ENCODE measurements at regions not wholly inside any gene's neighbourhood (a gene's known extent, or its start where the extent isn't known, plus 50 kb on each side); places are given as distances from the start of the nearest gene placed in this dataset.
"Not testable (repeated sequence)": the region's sequence is repeated elsewhere in the genome, so short reads cannot be mapped to it uniquely, and the experiment has no call there.

- DNase-seq = no peak
Observed at GRCh38 chr2:16228471-16228870, 288.1 kb downstream of the MYCN start.

DNA sequence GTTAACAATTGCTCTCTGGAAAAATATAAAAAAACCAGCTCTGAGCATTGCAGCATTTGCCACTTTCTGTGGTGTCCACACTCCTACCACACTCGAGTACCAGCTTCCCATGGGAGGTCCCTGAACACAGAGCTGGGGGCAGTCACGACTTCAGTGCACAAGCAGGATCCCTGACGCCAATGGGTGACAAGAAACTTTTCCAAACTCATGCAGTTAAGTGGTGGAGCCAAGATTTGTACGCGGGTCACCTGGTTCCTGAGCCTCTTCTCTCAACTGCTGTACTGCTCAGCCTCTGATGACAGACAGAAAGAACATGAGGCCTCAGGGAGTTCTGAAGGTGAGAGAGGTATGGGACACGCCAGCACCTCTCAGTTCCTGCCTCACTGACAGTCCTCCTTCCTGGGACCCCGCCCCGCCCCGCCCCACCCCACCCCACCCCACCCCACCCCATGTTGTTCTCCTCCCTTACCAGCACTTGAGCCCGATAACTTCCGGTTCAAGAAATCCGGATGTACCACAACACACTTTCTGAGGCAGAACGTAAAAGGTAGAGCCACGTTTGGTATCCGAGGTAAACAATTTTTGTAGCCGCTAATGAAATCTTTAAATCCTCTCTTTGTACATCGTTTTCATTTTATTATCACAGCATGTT is 287.6 kb downstream of the MYCN start:
- DNase-seq = no peak

DNA sequence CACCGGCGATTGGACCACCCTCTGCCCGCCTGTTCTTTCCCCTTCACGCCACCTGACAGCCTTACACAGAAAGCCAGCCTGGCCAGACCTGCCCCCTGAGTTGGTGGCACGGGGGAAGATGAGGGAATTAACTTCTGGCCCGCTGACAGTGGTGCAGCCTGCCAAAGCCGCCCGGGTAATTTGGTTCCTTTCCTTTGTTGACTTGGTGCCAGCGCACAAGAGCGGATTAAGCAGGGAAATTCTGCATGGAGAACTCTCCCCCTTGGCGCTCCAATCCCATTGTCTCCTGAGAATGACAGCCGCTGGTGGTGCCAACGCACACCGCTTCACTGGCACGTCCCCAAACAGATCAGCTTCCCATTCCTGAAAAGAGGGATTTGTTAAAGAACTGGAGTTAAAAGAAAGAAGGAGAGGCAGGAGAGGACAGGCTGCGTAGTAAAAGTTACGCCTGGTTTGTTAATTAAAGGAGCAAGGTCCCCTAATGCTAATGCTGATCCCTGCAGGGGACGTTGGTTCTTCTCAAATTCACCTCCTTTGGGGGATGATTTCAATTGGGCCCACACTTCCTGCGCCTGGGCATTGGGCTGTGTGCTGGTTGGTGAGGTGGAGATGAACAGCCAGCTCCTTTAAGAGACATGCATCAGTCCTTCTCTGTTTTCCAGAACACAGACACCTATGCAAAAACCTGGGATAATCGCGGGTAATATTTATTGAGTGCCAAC is 286.8 kb downstream of the MYCN start:
- DNase-seq = no peak

DNA sequence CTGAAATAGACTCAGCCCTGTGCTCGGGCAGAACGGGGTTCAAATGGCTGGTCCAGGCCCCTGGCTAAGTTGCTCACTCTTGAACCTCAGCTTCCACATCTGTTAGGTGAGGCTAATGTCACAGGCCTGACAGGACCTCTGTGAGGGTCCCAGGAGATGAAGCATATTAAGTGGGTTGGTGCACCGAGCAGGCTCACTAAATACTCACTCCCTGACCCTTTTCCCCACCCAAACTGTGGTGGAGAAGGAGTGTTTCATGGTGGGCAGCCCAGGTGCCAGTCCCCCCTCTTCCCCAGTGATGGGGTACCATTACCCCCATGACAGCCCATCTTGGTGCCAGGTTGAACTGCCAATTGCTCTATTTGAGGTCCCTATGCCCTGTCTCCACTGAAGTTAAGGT is 286.0 kb downstream of the MYCN start:
- no peak for DNase-seq

DNA sequence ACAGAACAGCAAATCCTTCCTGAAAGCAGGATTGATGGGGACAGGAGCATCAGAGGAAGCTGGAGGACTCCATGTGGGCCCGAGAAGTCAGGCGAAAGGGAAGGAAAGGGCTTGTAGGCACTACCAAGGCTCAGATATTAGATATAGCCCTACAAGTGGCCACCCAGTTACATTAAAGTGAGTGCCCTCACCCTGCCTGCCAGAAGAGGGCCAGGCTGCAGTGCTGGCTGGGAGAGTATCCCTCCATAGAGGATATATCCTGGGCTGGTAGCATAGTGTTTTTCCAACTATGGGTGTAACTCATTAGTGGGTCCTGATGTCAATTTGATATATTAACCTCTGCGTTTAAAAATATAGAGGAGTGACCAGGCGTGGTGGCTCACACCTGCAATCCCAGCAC is 285.2 kb downstream of the MYCN start:
- no peak for DNase-seq

- no peak for DNase-seq
Observed at GRCh38 chr2:16225071-16225470, 284.7 kb downstream of the MYCN start.

GRCh38 chr2:16224298-16225045 is 284.1 kb downstream of the MYCN start:
- DNase-seq = no peak

DNA sequence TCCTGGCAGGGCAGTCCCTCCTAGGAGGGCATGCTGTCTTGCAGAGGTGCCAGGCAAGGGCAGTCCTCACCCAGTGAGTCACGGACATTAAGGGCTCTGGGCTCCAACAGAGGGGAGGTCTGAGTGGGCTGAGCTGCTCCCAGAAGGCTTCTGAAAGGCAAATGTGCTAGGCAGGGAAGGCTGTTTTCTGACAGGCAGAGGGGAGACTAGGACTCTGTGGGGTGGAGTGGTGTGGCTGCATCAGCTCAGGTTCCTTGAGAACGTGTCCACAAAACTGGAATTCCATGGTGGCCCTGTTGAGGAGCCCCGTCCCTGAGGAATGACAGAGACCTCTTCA is 283.5 kb downstream of the MYCN start:
- DNase-seq = no peak

GRCh38 chr2:16223161-16223840 is 283.0 kb downstream of the MYCN start:
- DNase-seq = no peak

GRCh38 chr2:16222326-16222725 is 282.0 kb downstream of the MYCN start:
- DNase-seq = no peak

- no peak for DNase-seq
Observed at GRCh38 chr2:16221461-16222010, 281.2 kb downstream of the MYCN start.

GRCh38 chr2:16219292-16219975 is 279.1 kb downstream of the MYCN start:
- no peak for DNase-seq

GRCh38 chr2:16218625-16219024 is 278.3 kb downstream of the MYCN start:
- no peak for DNase-seq

- no peak for DNase-seq
Observed at GRCh38 chr2:16218161-16218560, 277.8 kb downstream of the MYCN start.

DNA sequence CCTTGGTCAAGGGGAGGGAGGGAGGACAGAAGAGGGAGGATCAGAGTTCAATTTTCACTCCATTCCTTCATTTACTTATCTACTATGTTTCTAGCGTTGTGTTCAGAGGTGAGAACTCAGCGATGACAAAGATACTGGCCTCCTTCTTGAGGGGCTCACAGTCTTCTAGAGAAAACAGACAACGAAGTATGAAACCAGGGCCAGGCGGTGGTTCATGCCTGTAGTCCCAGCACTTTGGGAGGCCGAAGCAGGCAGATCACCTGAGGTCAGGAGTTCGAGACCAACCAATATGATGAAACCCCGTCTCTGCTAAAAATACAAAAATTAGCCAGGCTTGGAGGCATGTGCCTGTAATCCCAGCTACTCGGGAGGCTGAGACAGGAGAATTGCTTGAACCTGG is 277.4 kb downstream of the MYCN start:
- not testable (repeated sequence) for DNase-seq

- DNase-seq = no peak
Observed at GRCh38 chr2:16217291-16217690, 276.9 kb downstream of the MYCN start.

- DNase-seq = no peak
Observed at GRCh38 chr2:16216558-16216945, 276.2 kb downstream of the MYCN start.

DNA sequence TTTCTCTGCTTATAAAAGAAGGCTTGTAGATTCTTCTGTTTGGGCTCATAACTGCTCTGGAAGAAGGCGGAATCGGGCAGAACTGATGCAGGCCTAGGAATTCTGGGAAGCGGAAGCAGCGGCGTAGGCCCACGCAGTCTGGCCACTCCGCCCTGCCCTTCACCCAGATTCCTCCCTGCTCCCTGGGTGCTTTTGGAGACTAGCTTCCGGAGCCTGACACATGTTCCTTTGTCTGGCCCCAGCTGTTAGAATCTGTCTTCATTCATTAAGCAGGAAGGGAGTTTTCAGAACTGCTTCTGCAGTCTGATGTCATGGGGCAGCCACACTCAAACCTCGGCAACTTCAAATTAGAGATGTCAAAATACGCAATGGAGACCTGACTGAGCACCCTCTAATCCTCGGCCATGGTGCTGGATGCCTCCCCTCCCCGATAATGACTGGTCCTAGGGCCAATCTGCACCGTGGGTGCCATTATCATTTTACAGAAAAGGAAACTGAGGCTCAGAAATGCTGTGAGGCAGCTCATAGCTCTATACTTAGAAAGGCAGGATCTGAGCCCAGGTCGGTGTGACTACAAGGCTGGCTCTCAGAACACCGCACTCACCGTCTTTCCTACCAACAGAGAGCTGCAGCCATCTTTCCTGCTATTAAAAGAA is 275.7 kb downstream of the MYCN start:
- DNase-seq = no peak

DNA sequence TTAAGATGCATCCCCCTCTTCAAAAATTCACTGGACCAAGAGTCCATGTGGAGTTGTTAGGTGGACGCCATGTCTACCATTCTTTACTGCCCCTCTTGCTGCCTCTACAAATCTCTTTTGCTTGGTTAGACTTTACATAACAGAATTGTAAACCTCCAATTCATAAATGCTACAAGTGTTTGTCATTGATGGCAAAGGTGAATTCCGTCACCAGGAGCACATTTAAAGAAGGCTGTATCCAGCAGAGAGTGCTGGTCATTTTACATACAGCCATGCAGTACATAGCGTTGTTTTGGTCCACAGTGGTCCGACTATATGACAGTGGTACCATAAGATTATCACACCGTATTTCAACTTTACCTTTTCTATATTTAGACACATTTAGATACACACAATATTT is 274.5 kb downstream of the MYCN start:
- DNase-seq = no peak

GRCh38 chr2:16214391-16214790 is 274.0 kb downstream of the MYCN start:
- no peak for DNase-seq

DNA sequence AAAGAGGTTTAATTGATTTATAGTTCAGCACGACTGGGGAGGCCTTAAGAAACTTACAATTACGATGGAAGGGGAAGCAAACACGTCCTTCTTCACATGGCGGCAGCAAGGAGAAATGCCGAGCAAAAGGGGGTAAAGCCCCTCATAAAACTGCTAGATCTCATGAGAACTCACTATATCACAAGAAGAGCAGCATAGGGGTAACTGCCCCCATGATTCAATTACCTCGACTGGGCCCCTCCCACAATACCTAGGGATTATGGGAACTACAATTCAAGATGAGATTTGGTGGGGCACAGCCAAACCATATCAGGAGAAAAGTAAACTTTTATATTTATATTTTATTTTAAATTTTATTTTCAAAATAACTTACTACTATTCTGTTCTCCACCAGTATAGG is 272.0 kb downstream of the MYCN start:
- no peak for DNase-seq

DNA sequence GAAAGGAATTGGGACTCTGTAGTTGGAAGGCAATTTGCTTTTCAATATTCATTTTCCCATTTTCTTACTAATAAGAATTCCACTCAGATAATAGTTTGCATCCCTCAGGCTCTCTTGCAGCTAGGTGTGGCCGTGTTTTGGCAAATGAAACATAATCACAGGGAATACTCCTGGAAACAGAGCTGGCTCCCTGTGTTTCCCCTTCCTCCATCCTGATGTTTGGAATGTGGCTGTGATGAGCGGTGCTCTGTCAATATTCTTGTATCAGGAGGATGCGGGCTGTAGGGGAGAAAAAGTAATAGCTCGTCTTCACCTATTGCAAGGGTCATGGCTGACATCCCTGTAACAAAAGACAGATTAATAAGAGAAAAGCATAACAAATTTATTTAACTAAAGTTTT is 271.0 kb downstream of the MYCN start:
- no peak for DNase-seq
